GM19043 (cell line): ENCODE measurements at regions not wholly inside any gene's neighbourhood (a gene's known extent, or its start where the extent isn't known, plus 50 kb on each side); places are given as distances from the start of the nearest gene placed in this dataset.

Experiments
- ATAC-seq: cut with Tn5 transposase; IDR thresholded peaks from one replicate; pipeline ENCODE4 v1.9.1; 2021; ENCODE audit warnings: low read depth; ENCODE audit not compliant: unreplicated experiment

GRCh38 chr1:188325211-188325610, 1496.5 kb downstream of the PLA2G4A start:
- no peak for ATAC-seq

- ATAC-seq, result no peak
Observed at GRCh38 chr1:188343914-188344313, 1515.2 kb downstream of the PLA2G4A start.

- no peak for ATAC-seq
Observed at GRCh38 chr1:188350104-188350503, 1521.4 kb downstream of the PLA2G4A start.

- no peak for ATAC-seq
Observed at GRCh38 chr1:188355082-188355481, 1526.3 kb downstream of the PLA2G4A start.

GRCh38 chr1:188355847-188356246, 1527.1 kb downstream of the PLA2G4A start:
- ATAC-seq, result no peak

- no peak for ATAC-seq
Observed at GRCh38 chr1:188359315-188359714, 1530.6 kb downstream of the PLA2G4A start.

- ATAC-seq, result no peak
Observed at GRCh38 chr1:188363943-188364342, 1535.2 kb downstream of the PLA2G4A start.

- ATAC-seq, result no peak
Observed at GRCh38 chr1:188364927-188365449, 1536.2 kb downstream of the PLA2G4A start.

GRCh38 chr1:188365874-188366273, 1537.1 kb downstream of the PLA2G4A start:
- no peak for ATAC-seq

GRCh38 chr1:188367661-188368060, 1538.9 kb downstream of the PLA2G4A start:
- no peak for ATAC-seq

GRCh38 chr1:188371295-188371806, 1542.6 kb downstream of the PLA2G4A start:
- ATAC-seq, result no peak

GRCh38 chr1:188372821-188373220, 1544.1 kb downstream of the PLA2G4A start:
- ATAC-seq, result no peak

GRCh38 chr1:188382851-188383250, 1554.1 kb downstream of the PLA2G4A start:
- no peak for ATAC-seq

GRCh38 chr1:188386161-188386560, 1557.4 kb downstream of the PLA2G4A start:
- ATAC-seq, result no peak

- no peak for ATAC-seq
Observed at GRCh38 chr1:188386666-188387065, 1557.9 kb downstream of the PLA2G4A start.

- no peak for ATAC-seq
Observed at GRCh38 chr1:188394677-188395076, 1565.9 kb downstream of the PLA2G4A start.

GRCh38 chr1:188397521-188397920, 1568.8 kb downstream of the PLA2G4A start:
- ATAC-seq, result no peak

- no peak for ATAC-seq
Observed at GRCh38 chr1:188402986-188403385, 1574.2 kb downstream of the PLA2G4A start.

- no peak for ATAC-seq
Observed at GRCh38 chr1:188406636-188407035, 1577.9 kb downstream of the PLA2G4A start.

- no peak for ATAC-seq
Observed at GRCh38 chr1:188420177-188420576, 1591.4 kb downstream of the PLA2G4A start.

GRCh38 chr1:188423073-188423472, 1594.3 kb downstream of the PLA2G4A start:
- ATAC-seq, result no peak

- ATAC-seq, result no peak
Observed at GRCh38 chr1:188424176-188424575, 1595.4 kb downstream of the PLA2G4A start.

GRCh38 chr1:188425687-188426086, 1596.9 kb downstream of the PLA2G4A start:
- ATAC-seq, result no peak
